Muscle of arm (tissue), 1 donor: ENCODE measurements at regions not wholly inside any gene's neighbourhood (a gene's known extent, or its start where the extent isn't known, plus 50 kb on each side); places are given as distances from the start of the nearest gene placed in this dataset.
"Not testable (repeated sequence)": the region's sequence is repeated elsewhere in the genome, so short reads cannot be mapped to it uniquely, and the experiment has no call there.

Source experiments
- DNase-seq: peaks from one replicate; pipeline ENCODE4 v3.0.0-alpha.2; 2013

DNA sequence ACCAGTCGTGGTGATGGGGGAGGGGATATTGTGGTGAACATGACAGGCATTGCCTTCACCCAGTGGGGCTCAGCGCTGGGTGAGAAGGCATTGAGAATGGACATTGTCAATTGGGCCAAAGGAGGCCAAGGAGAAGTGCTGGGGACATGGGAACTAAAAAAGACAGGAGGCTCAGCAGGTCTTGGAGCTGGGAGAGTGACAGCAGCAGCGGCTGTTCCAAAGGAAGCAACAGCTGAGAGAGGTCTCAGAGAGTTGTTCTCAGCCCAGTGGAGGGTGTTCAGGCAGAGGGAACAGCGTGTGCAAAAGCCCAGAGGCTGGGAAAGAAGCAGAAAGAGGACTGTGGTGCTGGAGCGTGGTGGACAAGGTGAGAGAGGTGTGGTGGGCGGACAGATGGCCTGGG lies 56.6 kb upstream of the ASNS start:
- not testable (repeated sequence) for DNase-seq

DNA sequence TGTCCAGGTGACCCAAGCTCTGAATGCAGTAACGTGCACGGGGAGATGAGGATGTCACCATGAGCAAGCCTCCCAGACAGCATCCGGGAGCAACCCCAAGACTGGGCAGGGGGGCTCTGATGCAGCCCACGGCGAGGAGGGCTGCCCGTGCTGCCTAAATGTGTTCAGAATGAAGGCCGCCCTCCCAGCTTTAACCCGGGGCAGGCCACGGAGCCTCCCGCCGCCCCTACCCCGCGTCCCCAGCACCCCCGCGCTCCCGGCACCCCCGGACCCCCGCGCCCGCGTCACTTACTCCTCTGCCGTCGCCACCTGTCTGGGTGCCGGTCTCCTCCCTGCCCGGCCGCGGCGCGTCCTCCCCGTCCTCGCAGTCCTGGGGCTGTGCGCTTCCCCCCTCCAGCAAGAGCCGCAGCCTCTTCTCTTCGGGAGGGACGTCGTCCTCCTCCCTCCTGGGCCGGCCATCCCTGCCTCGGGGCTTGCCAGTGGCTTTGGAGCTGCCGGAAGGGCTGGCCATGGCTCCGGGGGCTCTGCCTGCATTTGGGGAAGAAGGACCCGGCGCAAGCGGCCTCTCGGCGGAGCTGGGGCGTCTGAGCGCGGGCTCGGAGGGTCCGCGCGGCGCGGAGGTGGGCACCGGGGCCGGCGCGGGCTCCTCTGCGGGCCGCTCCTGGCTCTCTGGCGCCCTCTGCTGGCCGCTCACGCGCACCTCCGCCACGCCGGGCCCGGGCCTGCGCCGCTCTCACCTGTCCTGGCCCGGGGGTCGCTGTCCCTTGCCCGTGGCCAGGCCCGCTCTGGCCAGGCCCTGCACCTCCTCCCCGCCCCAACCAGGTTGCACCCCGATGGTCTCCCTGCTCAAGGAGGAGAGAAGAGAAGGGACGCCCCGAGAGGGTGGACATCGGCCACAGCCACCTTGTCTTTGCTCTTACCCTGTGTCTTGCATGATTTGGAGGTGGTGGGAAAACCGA lies 55.9 kb upstream of the ASNS start:
- DNase-seq, result peak; percentile 45
